ENCODE measurements at regions not wholly inside any gene's neighbourhood (a gene's known extent, or its start where the extent isn't known, plus 50 kb on each side); places are given as distances from the start of the nearest gene placed in this dataset.

DNA sequence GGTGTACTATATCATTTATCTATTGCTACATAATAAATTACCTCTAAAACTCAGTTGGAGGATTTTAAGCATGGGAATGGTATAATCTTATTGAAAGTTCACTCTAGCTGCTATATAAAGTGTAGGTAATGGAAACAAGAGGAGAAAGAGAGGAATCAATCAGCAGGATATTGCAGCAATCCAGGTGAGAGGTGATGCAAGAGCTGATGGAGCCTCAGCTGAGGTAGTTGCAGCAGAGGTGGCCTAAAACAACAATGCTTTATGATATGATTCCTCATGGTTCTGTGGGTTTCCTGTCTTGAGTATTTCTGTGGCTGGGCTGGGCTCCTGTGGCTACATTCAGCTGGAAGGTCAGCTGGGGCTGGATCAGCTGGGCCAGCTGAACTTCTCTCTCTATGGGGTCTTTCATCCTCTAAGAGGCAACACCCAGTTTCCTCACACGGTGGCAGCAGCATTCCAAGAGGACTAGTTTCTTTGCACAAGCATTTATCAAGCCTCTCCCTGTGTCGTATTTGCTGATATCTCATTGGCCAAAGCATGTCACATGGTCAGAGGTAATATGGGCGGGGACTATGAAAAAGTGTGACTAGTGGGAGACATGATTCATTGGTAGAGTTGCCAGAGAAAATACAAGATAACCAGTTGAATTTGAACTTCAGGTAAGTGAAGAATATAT is 135.4 kb upstream of the LARGE1 start:
- DNase-seq (ENCODE audit: low spot score) = no peak

DNA sequence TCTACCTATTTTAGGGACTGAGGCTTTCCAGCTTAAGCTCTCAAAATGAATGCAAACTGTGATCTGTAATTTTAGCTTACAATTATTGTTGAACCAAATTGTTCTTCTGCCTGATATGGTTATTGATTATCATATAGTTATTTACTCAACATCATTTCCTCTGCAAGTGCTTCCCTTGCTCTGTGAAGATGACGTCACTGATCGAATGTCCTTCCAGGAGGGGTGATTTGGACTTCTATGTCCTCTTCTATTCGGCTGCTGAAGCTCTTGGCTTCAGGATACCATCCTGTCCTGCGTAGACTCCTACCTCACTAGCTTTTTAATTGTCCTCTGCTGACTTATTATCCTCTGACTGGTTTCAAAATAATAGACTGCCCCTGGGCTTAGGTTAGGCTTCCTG is 137.4 kb upstream of the LARGE1 start:
- DNase-seq (ENCODE audit: low spot score) = no peak

DNA sequence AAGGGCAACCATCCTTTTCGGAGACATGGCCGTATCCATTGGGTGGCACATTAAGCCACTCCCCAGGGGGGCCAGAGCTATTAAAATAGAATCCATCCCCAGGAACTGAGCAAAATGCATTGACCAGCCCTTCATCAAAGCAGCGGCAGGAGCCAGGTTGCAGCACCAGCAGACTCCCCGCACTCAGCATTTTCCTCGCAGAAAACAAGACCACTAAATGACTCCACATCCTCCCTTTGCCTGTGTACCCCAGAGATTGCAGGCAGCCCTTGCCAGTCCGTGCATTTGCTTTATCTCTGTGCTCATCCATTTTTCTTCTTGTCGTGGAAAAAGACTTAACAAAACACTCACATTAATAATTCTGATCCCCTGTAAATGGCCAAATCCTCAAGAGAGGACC is 144.4 kb upstream of the LARGE1 start:
- no peak for DNase-seq (ENCODE audit: low spot score)

DNA sequence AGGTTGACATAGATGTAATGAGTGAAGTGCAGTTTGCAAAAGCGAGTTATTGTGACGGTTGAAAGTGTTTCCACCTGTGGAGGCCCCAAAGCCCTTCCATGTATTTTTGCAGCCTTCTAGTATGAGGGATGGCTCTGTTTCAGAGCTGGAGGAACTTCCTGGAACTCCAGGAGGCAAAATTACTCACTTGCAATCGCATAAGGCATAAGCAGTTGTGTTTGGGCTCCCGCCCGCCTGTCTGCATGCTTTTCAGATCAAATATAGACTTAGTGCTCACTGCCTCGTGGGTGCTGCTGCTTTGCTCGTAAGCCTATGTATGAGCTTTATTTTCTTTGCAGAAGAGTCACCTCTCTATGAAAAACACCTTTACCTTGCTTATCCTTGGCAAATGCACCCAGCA is 146.8 kb upstream of the LARGE1 start:
- DNase-seq (ENCODE audit: low spot score) = no peak

DNA sequence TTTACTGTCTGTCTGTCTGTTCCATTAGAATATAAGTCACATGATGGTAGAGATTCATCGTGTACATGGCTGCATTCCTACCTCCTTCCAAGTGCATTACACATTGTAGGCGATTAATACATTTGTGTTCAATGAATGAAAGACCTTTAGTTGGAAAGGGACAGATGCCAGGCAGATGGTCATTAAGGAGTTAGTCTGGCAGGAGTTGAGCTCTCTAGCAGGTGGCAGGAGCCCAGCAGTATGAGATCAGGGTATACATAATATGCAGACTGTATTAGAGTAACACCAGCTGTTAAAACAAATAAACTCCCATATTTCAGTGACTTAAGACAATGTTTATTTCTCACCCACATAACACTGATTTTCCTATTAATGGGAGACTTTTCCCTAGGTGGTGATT is 147.7 kb upstream of the LARGE1 start:
- no peak for DNase-seq (ENCODE audit: low spot score)

DNA sequence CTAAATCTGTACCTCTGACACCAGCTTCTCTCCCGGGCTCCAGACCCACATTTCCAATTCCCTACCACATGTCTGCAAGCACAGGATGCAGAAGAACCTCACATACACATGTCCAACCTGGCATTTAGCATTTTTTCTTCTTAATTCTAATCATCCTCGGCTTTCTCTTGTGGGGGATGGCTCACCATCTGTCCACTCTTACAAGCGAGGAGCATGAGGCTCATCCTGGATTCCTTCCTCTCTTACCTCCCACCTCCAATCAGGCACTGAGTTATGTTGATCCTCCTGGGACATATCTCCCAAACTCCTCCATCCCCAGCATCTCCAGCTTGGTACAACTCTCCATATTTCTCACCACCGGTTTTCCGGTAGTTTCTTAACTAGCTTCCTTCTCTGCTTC is 149.8 kb upstream of the LARGE1 start:
- no peak for DNase-seq (ENCODE audit: low spot score)

DNA sequence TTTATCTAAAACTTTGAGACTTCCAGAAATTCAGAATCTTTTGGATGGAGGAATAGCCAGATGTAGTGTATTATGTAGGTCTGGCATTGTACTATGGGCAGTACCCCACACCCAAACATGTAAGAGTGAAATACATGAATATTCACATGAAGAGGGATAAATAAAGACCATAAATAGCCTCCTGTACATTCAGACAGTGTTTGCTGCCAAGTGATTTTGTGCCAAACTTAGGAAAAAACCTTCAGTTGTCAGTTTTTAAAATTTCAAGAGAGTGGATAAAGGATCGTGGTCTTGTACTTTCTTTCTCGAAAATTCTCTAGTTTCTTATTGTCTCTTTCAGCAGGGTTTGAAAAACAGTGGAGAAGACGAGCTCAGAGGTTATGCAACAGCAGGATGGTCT is 150.3 kb upstream of the LARGE1 start:
- no peak for DNase-seq (ENCODE audit: low spot score)

- DNase-seq (ENCODE audit: low spot score) = no peak
Measured at GRCh38 chr22:34072585-34072984, 152.3 kb upstream of the LARGE1 start.

GRCh38 chr22:34080433-34080832 is 160.2 kb upstream of the LARGE1 start:
- no peak for DNase-seq (ENCODE audit: low spot score)

- DNase-seq (ENCODE audit: low spot score) = no peak
Measured at GRCh38 chr22:34096770-34097169, 176.5 kb upstream of the LARGE1 start.

GRCh38 chr22:34099278-34099677 is 179.0 kb upstream of the LARGE1 start:
- DNase-seq (ENCODE audit: low spot score) = no peak

DNA sequence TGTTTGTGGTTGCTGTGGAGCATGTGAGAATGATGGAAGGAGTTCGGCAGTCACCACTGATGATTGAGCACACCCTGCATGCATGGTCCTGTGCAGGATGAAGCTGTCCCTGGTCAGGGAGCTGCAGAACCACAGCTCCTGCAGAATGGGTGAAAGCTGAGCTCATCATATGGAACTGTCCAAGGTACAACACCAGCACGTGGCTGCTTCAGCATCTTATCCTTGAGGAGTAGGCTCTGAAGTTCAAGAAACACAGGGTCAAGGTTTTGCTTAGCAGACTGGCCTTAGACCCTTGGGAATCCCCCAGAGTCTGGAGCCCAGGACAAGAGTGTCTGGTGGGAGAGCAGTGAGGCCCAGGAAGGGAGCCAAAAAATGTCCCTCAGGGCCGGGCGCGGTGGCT is 182.4 kb upstream of the LARGE1 start:
- no peak for DNase-seq (ENCODE audit: low spot score)

GRCh38 chr22:34105461-34106062 is 185.3 kb upstream of the LARGE1 start:
- DNase-seq (ENCODE audit: low spot score) = no peak

GRCh38 chr22:34108168-34108567 is 187.9 kb upstream of the LARGE1 start:
- DNase-seq (ENCODE audit: low spot score) = no peak

GRCh38 chr22:34111210-34111824 is 191.0 kb upstream of the LARGE1 start:
- DNase-seq (ENCODE audit: low spot score) = peak; percentile 32

- no peak for DNase-seq (ENCODE audit: low spot score)
Measured at GRCh38 chr22:34113381-34113780, 193.1 kb upstream of the LARGE1 start.

DNA sequence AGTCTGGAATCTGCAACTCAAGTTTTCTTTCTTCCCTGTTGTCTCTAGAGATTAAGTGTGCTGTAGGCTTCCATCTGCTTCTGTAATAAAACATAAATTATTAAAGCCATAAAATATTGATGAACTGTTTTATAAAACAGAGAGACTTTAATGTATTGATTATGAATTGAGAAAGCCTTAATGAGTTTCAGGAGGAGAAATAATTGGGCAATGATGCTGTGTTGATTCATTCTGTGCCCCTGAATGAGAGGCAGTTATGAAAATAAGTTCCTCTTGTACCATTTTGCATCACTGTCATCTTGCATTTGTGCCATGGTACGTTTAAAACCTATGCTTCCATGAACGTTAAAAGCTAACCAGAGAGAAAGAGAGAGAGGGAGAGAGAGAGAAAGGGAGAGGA is 194.1 kb upstream of the LARGE1 start:
- DNase-seq (ENCODE audit: low spot score) = no peak

DNA sequence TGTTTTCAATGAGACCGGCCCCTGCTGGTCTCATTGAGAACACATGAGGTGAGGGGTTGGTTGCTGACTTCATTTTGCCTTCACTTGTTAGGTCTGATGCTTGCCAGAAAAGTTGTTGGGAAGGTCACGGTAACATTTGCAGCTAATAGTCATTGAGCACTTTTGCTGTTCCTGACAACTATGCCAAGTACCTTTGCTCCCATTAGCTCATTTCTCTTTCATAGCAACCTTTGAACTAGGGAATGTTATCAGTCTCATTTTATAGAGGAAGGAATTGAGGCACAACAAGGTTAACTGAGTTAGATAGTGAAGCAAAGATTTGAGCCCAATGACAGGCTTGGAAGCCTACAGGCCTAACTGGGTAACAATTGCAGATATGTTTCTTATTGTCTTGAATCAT is 195.4 kb upstream of the LARGE1 start:
- no peak for DNase-seq (ENCODE audit: low spot score)

DNA sequence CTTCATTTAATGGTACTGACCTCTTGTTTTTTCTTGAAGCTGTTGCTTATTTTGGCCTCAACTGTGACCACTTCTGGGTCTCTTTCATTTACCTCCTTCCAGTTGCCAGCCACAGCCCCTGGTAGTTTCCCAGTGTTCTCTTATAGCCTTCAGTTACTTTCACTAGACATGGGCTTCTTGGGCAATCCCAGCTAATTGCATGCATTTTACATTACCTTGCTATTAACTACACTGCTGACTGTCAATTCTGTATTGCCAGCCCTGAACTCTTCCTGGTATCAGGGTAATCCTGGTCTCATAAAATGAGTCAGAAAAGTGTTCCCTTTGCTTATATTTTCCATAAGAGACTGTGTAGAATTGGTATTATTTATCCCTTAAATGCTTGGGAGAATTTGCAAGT is 195.8 kb upstream of the LARGE1 start:
- no peak for DNase-seq (ENCODE audit: low spot score)

DNA sequence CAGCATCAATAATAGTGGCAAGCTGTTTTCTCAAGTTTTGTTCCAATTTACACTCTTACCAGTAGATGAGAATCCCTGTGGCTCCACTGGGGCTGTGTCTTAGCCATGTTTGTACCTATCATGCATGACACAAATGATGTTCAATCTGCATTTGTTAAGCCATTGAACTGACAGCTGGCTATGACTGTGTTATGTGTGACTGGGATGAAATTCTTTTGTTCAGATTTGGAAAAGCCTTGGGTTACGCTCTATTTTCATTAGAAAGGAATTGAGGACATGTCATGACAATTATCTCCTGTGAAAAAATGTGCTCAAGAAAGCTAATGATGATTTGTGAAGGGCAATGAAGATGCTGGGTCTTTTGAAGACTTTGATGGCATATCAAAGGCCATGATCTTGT is 201.8 kb upstream of the LARGE1 start:
- no peak for DNase-seq (ENCODE audit: low spot score)

DNA sequence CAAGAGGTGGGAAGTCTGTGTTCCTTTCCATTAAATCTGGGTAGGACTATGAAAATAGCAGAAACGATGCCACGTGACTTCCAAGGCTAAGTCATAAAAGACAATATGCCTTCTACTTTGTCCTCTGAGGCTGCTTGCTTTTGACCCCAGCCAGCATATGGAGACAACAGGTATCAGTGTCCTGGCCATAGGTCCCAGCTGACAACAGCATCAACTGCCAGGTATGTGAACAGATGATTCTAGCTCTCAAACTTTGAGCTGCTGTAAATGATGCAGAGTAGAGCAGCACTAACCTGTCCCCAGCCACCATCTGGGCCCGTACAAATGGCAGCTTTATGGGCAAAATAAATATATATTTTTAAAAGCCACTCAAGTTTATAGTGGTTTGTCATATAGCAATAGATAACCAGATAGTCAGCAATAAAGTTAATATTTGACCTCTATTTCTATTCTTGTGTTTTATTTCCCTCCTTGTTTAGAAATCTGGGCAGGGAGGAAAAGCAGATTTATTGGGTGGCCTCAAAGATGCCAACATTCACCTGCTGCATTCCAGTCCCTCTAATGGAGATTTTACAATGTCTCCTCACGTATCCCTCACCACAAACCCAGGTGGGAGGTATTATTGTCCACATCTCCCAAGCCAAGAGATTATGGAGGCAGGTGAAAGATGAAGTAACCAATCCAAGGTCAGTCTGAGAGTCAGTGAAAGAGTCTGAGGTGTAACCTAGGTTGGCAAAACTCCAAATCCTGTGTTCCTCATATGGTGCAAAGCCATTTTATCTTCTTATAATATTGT is 209.6 kb upstream of the LARGE1 start:
- no peak for DNase-seq (ENCODE audit: low spot score)

- DNase-seq (ENCODE audit: low spot score) = no peak
Measured at GRCh38 chr22:34135749-34136148, 215.5 kb upstream of the LARGE1 start.

DNA sequence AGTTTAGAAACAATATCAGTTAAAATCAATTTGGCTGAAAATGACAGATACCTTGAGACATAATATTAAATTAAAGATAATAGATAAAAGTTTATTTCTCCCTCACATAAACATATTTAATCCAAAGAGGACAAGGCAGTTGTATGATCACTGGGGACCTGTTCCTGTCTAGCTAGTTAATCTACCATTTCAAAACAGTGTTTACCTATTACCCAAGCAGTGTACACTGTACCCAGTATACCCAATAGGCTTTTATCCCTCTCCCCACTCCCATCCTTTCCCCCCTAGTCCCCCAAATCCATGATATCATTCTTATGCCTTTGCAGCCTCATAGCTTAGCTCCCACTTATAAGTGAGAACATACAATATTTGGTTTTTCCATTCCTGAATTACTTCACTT is 229.7 kb upstream of the LARGE1 start:
- no peak for DNase-seq (ENCODE audit: low spot score)

Data from AG08396 (cell line).